Left lung (tissue), 4 donors: ENCODE measurements at regions not wholly inside any gene's neighbourhood (a gene's known extent, or its start where the extent isn't known, plus 50 kb on each side); places are given as distances from the start of the nearest gene placed in this dataset.
A peak's percentile ranks its signal among the peaks of the same experiment; 100 is the strongest.

ENCODE experiments used
- ATAC-seq: fragments of 200-7000 bp; cut with Tn5 transposase; one replicate; pipeline ENCODE4 v1.9.1; 2020; ENCODE audit warnings: moderate library complexity
- DNase-seq, 4 donors: peaks; one replicate each; pipeline ENCODE4 v3.0.0-alpha.2; 2013 to 2020
- H3K27ac ChIP-seq, 2 donors: fragments of 200-600 bp; sonication (generic) in 1 of 2; one replicate each; pipeline versions ENCODE4 v1.5.0 to v1.8.0; 2020 to 2021
- H3K27me3 ChIP-seq, 2 donors: fragments of 200-600 bp; sonication (generic) in 1 of 2; one replicate each; pipeline versions ENCODE4 v1.5.0 to v1.8.0; 2020 to 2021
- H3K36me3 ChIP-seq, 2 donors: fragments of 200-600 bp; sonication (generic) in 1 of 2; one replicate each; pipeline versions ENCODE4 v1.5.0 to v1.8.0; 2020 to 2021
- H3K4me1 ChIP-seq, 2 donors: fragments of 200-600 bp; one replicate each; pipeline ENCODE4 v1.8.0; 2021
- H3K4me3 ChIP-seq, 2 donors: fragments of 200-600 bp; sonication (generic) in 1 of 2; one replicate each; pipeline versions ENCODE4 v1.5.0 to v1.8.0; 2020 to 2021; ENCODE audit warnings: mild to moderate bottlenecking in 1 of 2
- H3K9me3 ChIP-seq, 2 donors: fragments of 200-600 bp; sonication (generic) in 1 of 2; one replicate each; pipeline versions ENCODE4 v1.5.0 to v1.8.0; 2020 to 2021
- CTCF ChIP-seq, 2 donors: fragments of 200-600 bp; sonication (generic) in 1 of 2; IDR thresholded peaks; one replicate each; pipeline versions ENCODE4 v1.5.0 to v1.8.0; 2021; ENCODE audit warnings: antibody characterized with exemption in 2 of 2
- intact Hi-C, 2 donors: fragments of 100-400 bp; cut with DNase I; formaldehyde crosslinking; loops; one replicate each; pipeline versions ENCODE4 v1.11.2 to v1.14.2; 2022
- donor health status: DM: no; HTN: yes; CAD: no.
- donor health status: DM: no; HTN: no; CAD: no.

DNA sequence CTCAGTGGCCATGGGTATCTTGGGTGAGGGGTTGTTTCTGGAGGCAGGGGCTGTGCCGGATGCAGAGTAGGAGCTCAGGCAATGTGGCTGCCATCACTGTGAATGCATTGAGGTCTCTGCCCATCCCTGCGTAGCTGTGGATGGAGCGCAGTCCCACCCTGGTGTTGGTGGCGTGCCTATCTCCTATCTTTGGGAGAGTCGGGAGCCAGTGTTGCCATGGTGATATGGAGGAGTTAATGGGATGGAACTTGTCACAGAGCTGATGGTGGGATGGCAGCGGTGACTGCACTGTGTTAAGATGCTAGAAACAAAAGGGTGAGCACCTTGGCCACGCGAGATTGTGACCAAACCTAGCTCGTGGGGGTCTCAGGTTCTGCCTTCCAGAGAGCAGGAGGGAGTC, 197.3 kb downstream of the MELK start:
- DNase-seq (no peak), ATAC-seq (no peak)
- TF ChIP-seq CTCF (IDR thresholded peaks at IDR 0.05) = no peak
- H3K27ac ChIP-seq = no peak overlapping the region
- no peaks in the 10 kb centered on the region for H3K9me3 ChIP-seq
- no peaks in the 10 kb centered on the region for H3K36me3 ChIP-seq
- peaks cover 0 to 67% of the 10 kb centered on the region in 2 donors for H3K27me3 ChIP-seq
- H3K4me3 ChIP-seq = no peak overlapping the region
- intact Hi-C loops = no loop called here
- no peaks in the 10 kb centered on the region for H3K4me1 ChIP-seq

- no peak overlapping the region for H3K27ac ChIP-seq
- H3K4me3 ChIP-seq = no peak overlapping the region
- H3K36me3 ChIP-seq = no peaks in the 10 kb centered on the region
- ATAC-seq = peak; percentile 53
- peak in 1 of 4 donors; percentile 27 for DNase-seq
- no peaks in the 10 kb centered on the region for H3K9me3 ChIP-seq
- intact Hi-C loops = no loop called here
- peaks cover 0 to 55% of the 10 kb centered on the region in 2 donors for H3K27me3 ChIP-seq
- no peak for TF ChIP-seq CTCF (IDR thresholded peaks at IDR 0.05)
- no peaks in the 10 kb centered on the region for H3K4me1 ChIP-seq
Measured at GRCh38 chr9:36772449-36773403, 200.0 kb downstream of the MELK start.

GRCh38 chr9:36778682-36779081, 206.0 kb downstream of the MELK start:
- ATAC-seq = no peak
- Histone ChIP-seq H3K27ac (no peak overlapping the region), H3K4me1 (no peaks in the 10 kb centered on the region), H3K4me3 (no peak overlapping the region), H3K9me3 (no peaks in the 10 kb centered on the region), H3K36me3 (no peaks in the 10 kb centered on the region), H3K27me3 (peaks cover 0 to 63% of the 10 kb centered on the region in 2 donors)
- no peak for TF ChIP-seq CTCF (IDR thresholded peaks at IDR 0.05)
- no peak for DNase-seq
- intact Hi-C loops = no loop called here

DNA sequence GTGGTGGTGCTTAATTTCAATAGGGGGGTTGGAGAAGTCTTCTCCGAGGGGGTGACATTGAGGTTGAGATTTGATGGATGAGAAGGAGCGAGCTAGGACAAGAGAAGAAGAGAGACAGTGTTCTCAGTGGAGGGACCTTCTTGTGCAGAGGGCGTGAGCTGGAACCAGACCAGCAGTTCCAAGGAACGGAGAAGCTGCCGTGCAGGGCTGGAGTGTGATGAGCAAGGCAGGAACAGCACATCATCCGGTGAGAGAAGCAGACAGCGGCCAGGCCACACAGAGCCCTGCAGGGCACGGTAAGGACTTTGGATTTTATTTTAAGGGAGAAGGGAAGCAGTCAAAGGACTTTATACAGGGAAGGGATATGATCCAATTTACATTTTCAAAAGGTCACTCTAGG, 206.9 kb downstream of the MELK start:
- Histone ChIP-seq H3K27ac (no peak overlapping the region), H3K36me3 (no peaks in the 10 kb centered on the region), H3K27me3 (peaks cover 0 to 67% of the 10 kb centered on the region in 2 donors), H3K4me3 (no peak overlapping the region), H3K9me3 (no peaks in the 10 kb centered on the region), H3K4me1 (no peaks in the 10 kb centered on the region)
- TF ChIP-seq CTCF (IDR thresholded peaks at IDR 0.05) = no peak
- ATAC-seq = no peak
- intact Hi-C loops = no loop called here
- DNase-seq = no peak

DNA sequence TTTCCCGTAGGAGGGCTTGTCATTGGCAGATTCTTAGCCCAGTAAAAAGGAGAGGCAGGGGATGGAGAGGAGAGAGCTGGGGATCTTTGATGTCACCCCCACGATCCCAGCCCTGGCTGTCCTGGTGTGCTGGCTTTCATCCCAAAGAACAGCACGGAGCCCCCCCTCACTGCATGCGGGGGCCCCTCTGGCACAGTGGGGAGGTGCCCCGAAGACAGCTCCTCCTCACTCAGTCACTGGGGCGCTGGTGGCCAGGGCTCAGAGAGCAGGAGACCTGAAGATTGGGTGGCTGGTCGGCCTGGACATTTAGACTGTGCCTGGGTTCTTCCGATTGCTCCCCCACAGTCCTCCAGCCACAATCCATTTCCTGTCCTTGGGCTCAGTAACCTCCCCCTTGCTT, 207.5 kb downstream of the MELK start:
- ATAC-seq (no peak), DNase-seq (no peak)
- intact Hi-C loops = no loop called here
- TF ChIP-seq CTCF (IDR thresholded peaks at IDR 0.05) = no peak
- Histone ChIP-seq H3K4me3 (no peak overlapping the region), H3K9me3 (no peaks in the 10 kb centered on the region), H3K4me1 (no peaks in the 10 kb centered on the region), H3K27ac (no peak overlapping the region), H3K27me3 (peaks cover 0 to 67% of the 10 kb centered on the region in 2 donors), H3K36me3 (no peaks in the 10 kb centered on the region)
